Endothelial cell of umbilical vein (primary cell): ENCODE measurements at regions not wholly inside any gene's neighbourhood (a gene's known extent, or its start where the extent isn't known, plus 50 kb on each side); places are given as distances from the start of the nearest gene placed in this dataset.

Source experiments
- BruUV-seq: library from RNA; stranded (reverse); fragments of 400-500 nt; replicated peaks from 2 replicates; lab custom pipeline; 2021; lab: Mats Ljungman, UMichigan
- CTCF ChIA-PET: fragments of 300-600, 350-600 bp; sonication (Branson Sonifier 250); formaldehyde crosslinking; loops from one replicate; lab custom pipeline; 2021; ENCODE audit warnings: antibody characterized with exemption, inconsistent platforms; lab: Charles Lee
- POLR2A ChIA-PET: fragments of 300-600, 350-600 bp; sonication (Branson Sonifier 250); formaldehyde crosslinking; loops from one replicate; lab custom pipeline; 2021; ENCODE audit warnings: antibody characterized with exemption, inconsistent platforms; lab: Charles Lee
- DNase-seq: peaks from one replicate; pipeline ENCODE4 v3.0.0-alpha.2; 2011; ENCODE audit warnings: low read depth, low spot score
- FAIRE-seq: peaks from 2 replicates; lab custom pipeline; 2011; peaks lifted over from hg19 to GRCh38; lab: Jason Lieb, UNC
- H2AFZ ChIP-seq: 2 replicates; pipeline ENCODE4 v1.6.0; 2012; ENCODE audit warnings: low read depth, low read length, control low read depth, inconsistent platforms
- H3K27ac ChIP-seq: 2 replicates; pipeline ENCODE4 v1.5.1; 2011; ENCODE audit warnings: low read depth, mild to moderate bottlenecking, control low read depth, low read length, moderate library complexity; ENCODE audit not compliant: insufficient read depth
- H3K27me3 ChIP-seq, 2 experiments: 2 replicates each; pipeline versions ENCODE4 v1.6.0 to v1.6.1; 2011; ENCODE audit warnings: low read length in 2 of 2, mixed read lengths in 1 of 2; ENCODE audit not compliant: control insufficient read depth in 2 of 2, insufficient read depth in 2 of 2
- H3K36me3 ChIP-seq, 2 experiments: 2 replicates in 1 of 2; 3 replicates in 1 of 2; pipeline ENCODE4 v1.5.1; 2011; ENCODE audit warnings: low read length in 2 of 2, mild to moderate bottlenecking in 1 of 2, moderate library complexity in 1 of 2; ENCODE audit not compliant: control insufficient read depth in 2 of 2, insufficient read depth in 2 of 2; ENCODE audit errors: extremely low read depth in 1 of 2
- H3K4me1 ChIP-seq: 3 replicates; pipeline ENCODE4 v1.5.1; 2011; ENCODE audit warnings: mild to moderate bottlenecking, low read length; ENCODE audit not compliant: control insufficient read depth, insufficient read depth; ENCODE audit errors: extremely low read depth
- H3K4me2 ChIP-seq: 2 replicates; pipeline ENCODE4 v1.6.1; 2011; ENCODE audit warnings: low read length, control low read depth, mixed read lengths; ENCODE audit not compliant: insufficient read depth
- H3K4me3 ChIP-seq, 3 experiments: fragments of 200-600 bp in 1 of 3; sonication (generic), shearing (Covaris generic) in 1 of 3; replicated peaks in 1 of 3; 2 replicates each; pipeline ENCODE4 v1.5.1; 2011 to 2016; ENCODE audit warnings: control low read depth in 3 of 3, low read length in 3 of 3, mild to moderate bottlenecking in 2 of 3, inconsistent platforms in 1 of 3, low read depth in 1 of 3, moderate library complexity in 1 of 3; ENCODE audit not compliant: insufficient read depth in 1 of 3
- H3K79me2 ChIP-seq: 2 replicates; pipeline ENCODE4 v1.6.0; 2012; ENCODE audit warnings: low read length, inconsistent platforms; ENCODE audit not compliant: control insufficient read depth, insufficient read depth
- H3K9ac ChIP-seq: replicated peaks from 2 replicates; pipeline ENCODE3; 2011; ENCODE audit warnings: low read length, control low read depth; ENCODE audit not compliant: insufficient read depth; ENCODE audit errors: extremely low read depth
- H3K9me1 ChIP-seq: replicated peaks from 3 replicates; pipeline ENCODE4 v1.6.0; 2011; ENCODE audit warnings: mild to moderate bottlenecking, low read length; ENCODE audit not compliant: control insufficient read depth, insufficient read depth; ENCODE audit errors: extremely low read depth
- H3K9me3 ChIP-seq: replicated peaks from 2 replicates; pipeline ENCODE4 v1.5.1; 2012; ENCODE audit warnings: low read length, inconsistent platforms; ENCODE audit not compliant: control insufficient read depth, insufficient read depth
- H4K20me1 ChIP-seq: replicated peaks from 2 replicates; pipeline ENCODE3; 2011; ENCODE audit warnings: mild to moderate bottlenecking, low read length; ENCODE audit not compliant: control insufficient read depth, insufficient read depth; ENCODE audit errors: extremely low read depth
- EZH2 ChIP-seq: IDR thresholded peaks from 2 replicates; pipeline ENCODE4 v1.6.1; 2012; ENCODE audit warnings: borderline replicate concordance, low read depth, mild to moderate bottlenecking, moderate library complexity, low read length, inconsistent platforms; ENCODE audit not compliant: severe bottlenecking
- FOS ChIP-seq: IDR thresholded peaks from 2 replicates; pipeline ENCODE4 v1.6.1; 2011; ENCODE audit warnings: mild to moderate bottlenecking, low read length, moderate library complexity, borderline replicate concordance; ENCODE audit not compliant: insufficient read depth
- GATA2 ChIP-seq: IDR thresholded peaks from 2 replicates; pipeline ENCODE4 v1.7.0; 2011; ENCODE audit warnings: low read depth, mild to moderate bottlenecking, moderate library complexity, mixed read lengths, low read length; ENCODE audit not compliant: insufficient read length, insufficient read depth
- JUN ChIP-seq: IDR thresholded peaks from 2 replicates; pipeline ENCODE4 v1.6.1; 2011; ENCODE audit warnings: borderline replicate concordance, low read depth; ENCODE audit not compliant: insufficient read length, insufficient read depth
- MYC ChIP-seq: IDR thresholded peaks from one replicate; pipeline ENCODE4 v1.6.1; 2011; ENCODE audit warnings: mild to moderate bottlenecking, low read depth, low read length
- POLR2A ChIP-seq: IDR thresholded peaks from 2 replicates; pipeline ENCODE4 v1.6.1; 2012; ENCODE audit warnings: low read depth, mild to moderate bottlenecking, control low read depth, low read length
- POLR2AphosphoS5 ChIP-seq: IDR thresholded peaks from 2 replicates; pipeline ENCODE4 v1.6.1; 2012; ENCODE audit warnings: low read depth, mild to moderate bottlenecking, control low read depth, low read length, moderate library complexity; ENCODE audit not compliant: insufficient read depth
- dilution Hi-C: fragments of 300-500 bp; cut with MboI; formaldehyde crosslinking; loops from one replicate; pipeline ENCODE4 v1.15.0; 2019; ENCODE audit warnings: low sequenced_read_pairs; ENCODE audit not compliant: extremely low pct_ligation_motif_present
- intact Hi-C: fragments of 100-400 bp; cut with micrococcal nuclease; formaldehyde crosslinking; loops from one replicate; pipeline ENCODE4 v1.10.0; 2022
- TF ChIP-seq, protein P1 (sequence below): IDR thresholded peaks from 2 replicates; pipeline ENCODE4 v1.6.1; 2011; ENCODE audit not compliant: insufficient read depth, insufficient read length
- TF ChIP-seq, protein P2 (sequence below), 2 donors: IDR thresholded peaks; 1 replicate in 1 of 2; 2 replicates in 1 of 2; pipeline ENCODE4 v1.5.1; 2011; ENCODE audit warnings: low read length in 2 of 2, mild to moderate bottlenecking in 2 of 2, moderate library complexity in 2 of 2, control low read depth in 1 of 2, inconsistent platforms in 1 of 2, low read depth in 1 of 2; ENCODE audit not compliant: insufficient read depth in 1 of 2; ENCODE audit errors: extremely low read depth in 1 of 2

DNA sequence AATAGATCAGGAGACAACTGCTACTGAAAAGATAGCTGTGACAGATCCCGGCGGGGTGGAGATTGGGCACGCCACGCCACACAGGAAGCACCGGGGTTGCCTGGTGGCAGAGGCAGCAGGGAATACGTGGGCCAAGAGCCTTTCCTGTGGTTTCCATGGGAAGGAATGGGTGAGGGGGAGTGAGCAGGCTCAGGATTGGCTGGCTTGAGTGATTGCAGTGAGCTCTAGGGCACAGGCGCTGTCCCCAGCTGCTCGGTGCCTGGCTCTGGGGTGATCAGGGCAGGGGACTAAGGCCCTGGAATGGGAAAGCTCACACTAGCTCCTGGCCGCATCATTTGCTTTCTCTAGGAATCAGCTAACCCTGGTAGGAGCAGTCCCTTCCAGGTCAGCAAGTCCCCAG is 166.1 kb downstream of the USP12 start:
- no peaks in the 10 kb centered on the region for H3K4me1 ChIP-seq
- FAIRE-seq (no peak), DNase-seq (no peak)
- no peak overlapping the region for H2AFZ ChIP-seq
- ChIA-PET CTCF (interaction anchor here (0.5 to 1.6 kb wide), 10 partner anchors 11 to 821 kb away, joined by 3 to 5 read pairs (median 4); partner anchors contain the start of gene RASL11A), POLR2A (no interaction called here)
- no peak overlapping the region for H3K27ac ChIP-seq
- peaks cover 29 to 37% of the 10 kb centered on the region in 2 experiments for H3K27me3 ChIP-seq
- H3K9me1 ChIP-seq = no peaks in the 10 kb centered on the region
- H3K4me2 ChIP-seq = no peak overlapping the region
- H3K9me3 ChIP-seq = no peaks in the 10 kb centered on the region
- TF ChIP-seq FOS = no peak
- no peak for TF ChIP-seq POLR2A
- TF ChIP-seq MYC = no peak
- no peak for TF ChIP-seq GATA2
- no peak for TF ChIP-seq JUN
- TF ChIP-seq, protein P1, sequence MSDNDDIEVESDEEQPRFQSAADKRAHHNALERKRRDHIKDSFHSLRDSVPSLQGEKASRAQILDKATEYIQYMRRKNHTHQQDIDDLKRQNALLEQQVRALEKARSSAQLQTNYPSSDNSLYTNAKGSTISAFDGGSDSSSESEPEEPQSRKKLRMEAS = no peak
- TF ChIP-seq POLR2AphosphoS5 = no peak
- no peak for TF ChIP-seq EZH2
- TF ChIP-seq, protein P2, sequence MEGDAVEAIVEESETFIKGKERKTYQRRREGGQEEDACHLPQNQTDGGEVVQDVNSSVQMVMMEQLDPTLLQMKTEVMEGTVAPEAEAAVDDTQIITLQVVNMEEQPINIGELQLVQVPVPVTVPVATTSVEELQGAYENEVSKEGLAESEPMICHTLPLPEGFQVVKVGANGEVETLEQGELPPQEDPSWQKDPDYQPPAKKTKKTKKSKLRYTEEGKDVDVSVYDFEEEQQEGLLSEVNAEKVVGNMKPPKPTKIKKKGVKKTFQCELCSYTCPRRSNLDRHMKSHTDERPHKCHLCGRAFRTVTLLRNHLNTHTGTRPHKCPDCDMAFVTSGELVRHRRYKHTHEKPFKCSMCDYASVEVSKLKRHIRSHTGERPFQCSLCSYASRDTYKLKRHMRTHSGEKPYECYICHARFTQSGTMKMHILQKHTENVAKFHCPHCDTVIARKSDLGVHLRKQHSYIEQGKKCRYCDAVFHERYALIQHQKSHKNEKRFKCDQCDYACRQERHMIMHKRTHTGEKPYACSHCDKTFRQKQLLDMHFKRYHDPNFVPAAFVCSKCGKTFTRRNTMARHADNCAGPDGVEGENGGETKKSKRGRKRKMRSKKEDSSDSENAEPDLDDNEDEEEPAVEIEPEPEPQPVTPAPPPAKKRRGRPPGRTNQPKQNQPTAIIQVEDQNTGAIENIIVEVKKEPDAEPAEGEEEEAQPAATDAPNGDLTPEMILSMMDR (IDR thresholded peaks at IDR 0.05; ENCODE audit: extremely low read depth in 1 of 2, insufficient read depth in 1 of 2, low read depth in 1 of 2, low read length in 2 of 2) = no peak
- intact Hi-C loops (no loop called here), dilution Hi-C loops (no loop called here)
- H3K9ac ChIP-seq = no peak overlapping the region
- H3K4me3 ChIP-seq = no peak overlapping the region
- H4K20me1 ChIP-seq = no peaks in the 10 kb centered on the region
- no peaks in the 10 kb centered on the region for H3K36me3 ChIP-seq
- H3K79me2 ChIP-seq = no peaks in the 10 kb centered on the region
- no TSS peak for BruUV-seq
